Activated gamma-delta T cell treated with anti-CD3 and anti-CD28 coated beads, Interleukin-2, amount 50 U/mL, for 16 hours (primary cell): ENCODE measurements at regions not wholly inside any gene's neighbourhood (a gene's known extent, or its start where the extent isn't known, plus 50 kb on each side); places are given as distances from the start of the nearest gene placed in this dataset.

Experiments used
- DNase-seq: peaks from one replicate; pipeline ENCODE4 v3.0.0-alpha.2; 2020; ENCODE audit warnings: low read depth

- DNase-seq: no peak
These were observed 124.5 kb upstream of the CSF3R start for GRCh38 chr1:36607263-36607651.

DNA sequence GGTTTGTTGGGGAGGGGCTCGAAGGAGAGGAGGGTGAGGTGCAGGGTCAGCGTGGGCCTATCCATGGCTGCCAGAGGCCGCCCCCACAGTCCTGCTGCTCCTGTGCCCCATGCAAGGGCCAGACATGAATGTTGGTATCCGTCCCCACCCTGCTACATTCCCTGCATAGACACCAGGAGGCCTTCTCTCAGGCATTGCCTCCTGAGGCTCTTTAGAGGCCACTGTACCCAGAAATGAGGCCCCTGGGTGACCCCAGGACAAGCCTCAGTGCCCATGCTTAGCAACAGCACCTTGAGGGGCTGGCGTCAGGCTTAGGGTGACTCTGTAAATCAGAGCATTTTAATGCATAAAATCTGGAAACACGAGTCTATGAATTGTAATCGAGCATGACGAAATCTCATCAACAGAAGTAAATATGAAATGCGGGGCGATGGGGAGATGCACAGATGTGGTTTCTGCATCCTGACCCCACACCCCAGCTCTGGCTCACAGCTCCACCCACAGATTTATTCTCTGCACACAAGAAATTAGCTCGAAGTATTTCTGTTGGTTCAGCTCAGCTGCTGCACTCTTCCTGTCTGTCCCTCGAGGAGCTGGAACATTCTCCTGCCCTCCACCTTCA lies 124.0 kb upstream of the CSF3R start:
- DNase-seq: peak; percentile 10

GRCh38 chr1:36605942-36606640 lies 123.4 kb upstream of the CSF3R start:
- no peak for DNase-seq

DNA sequence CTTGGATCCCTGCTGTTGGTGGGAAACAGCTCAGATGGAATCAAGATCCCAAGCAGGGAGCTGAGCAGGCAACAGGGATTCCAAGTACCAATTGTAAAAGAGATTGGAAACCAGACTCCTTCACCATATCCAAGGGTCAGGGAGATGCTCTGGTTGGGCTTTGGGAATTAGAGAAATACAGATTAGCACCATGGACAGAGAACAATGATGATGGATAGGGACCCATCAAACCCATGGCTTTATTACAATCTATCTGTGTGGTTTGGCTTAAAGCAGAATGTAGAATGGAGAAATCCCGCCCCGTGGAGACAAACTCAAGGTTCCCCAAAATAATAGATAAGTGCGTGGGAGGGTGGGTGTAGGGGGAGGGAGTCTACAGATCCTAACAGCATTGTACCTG lies 120.7 kb upstream of the CSF3R start:
- no peak for DNase-seq

GRCh38 chr1:36602184-36602583 lies 119.5 kb upstream of the CSF3R start:
- DNase-seq: no peak

DNA sequence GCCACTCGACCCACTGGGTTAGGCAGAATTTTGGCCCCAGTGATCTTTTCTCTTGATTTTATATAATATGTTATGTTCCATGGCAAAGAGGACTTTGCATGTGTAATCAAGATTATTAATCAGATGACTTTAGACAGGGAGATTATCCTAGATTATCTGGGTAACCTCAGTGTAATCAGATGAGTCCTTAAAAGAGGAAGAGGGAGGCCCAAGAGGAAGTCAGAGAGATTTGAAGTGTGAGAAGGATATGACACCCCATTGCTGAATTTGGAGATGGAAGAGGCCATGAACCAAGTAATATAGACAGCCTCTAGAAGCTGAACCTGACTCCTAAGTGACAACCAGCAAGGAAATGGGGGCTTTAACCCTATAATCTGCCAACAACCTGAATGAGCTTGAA lies 117.1 kb upstream of the CSF3R start:
- no peak for DNase-seq

DNA sequence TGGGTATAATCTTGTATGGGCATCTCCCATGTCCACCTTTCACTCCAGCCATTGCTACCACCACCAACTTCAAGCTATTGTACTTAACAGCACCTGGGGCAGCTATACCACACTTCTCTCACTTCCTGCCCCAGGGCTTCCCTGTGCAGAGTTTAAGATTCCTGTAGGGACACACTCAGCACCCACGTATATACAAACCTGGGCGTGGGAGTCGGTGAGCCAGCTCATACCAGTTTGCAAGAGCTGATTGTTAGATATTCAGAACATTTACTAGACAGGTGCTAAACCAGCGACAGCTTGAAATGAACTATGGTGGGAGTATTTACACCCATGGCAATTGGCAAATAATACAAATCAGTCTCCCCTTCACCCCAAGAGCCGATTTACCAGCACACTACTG lies 114.8 kb upstream of the CSF3R start:
- no peak for DNase-seq

GRCh38 chr1:36595921-36596320 lies 113.2 kb upstream of the CSF3R start:
- DNase-seq: no peak

DNA sequence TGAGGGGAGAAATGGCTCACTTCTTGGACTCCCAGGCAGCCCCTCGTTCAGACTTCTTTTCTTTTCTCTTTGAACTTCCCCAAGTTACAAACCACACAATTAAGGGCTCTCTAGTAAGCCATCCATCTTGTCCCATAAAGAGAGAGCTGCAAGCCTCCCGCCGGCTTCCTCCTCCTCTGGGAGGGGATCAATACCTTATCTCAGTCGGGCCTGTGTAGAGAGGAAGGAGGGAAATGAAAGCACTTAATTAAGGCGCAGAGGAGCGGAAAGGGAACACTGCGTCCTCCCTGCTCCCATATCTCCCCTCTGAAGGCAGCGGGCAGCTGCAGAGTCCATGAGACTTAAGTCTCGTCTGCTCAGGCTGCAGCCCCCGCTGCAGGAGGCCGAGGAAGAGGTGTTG lies 112.6 kb upstream of the CSF3R start:
- no peak for DNase-seq

DNA sequence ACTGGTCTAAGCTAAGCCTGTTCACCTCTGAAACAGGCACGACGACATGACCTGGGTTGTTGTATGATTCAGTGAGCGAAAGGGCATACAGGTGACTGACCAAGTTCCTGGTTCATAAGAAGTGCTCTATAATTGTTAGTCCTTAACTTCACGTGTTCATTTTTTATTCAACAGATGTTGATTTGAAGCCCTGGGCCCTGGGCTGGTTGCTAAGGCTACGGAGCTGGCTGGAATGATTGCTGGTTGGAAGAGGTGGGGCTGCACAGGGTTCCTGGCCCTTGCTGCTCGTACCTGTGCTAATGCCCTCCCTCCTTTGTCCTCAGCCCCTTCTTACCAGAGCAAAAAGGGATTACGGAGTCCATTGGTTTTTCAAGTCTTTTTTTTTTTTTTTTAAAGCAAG lies 111.3 kb upstream of the CSF3R start:
- DNase-seq: no peak

- no peak for DNase-seq
These were observed 108.6 kb upstream of the CSF3R start for GRCh38 chr1:36591278-36591677.

GRCh38 chr1:36590771-36591170 lies 108.1 kb upstream of the CSF3R start:
- DNase-seq: no peak

- DNase-seq: no peak
These were observed 107.6 kb upstream of the CSF3R start for GRCh38 chr1:36590264-36590663.

DNA sequence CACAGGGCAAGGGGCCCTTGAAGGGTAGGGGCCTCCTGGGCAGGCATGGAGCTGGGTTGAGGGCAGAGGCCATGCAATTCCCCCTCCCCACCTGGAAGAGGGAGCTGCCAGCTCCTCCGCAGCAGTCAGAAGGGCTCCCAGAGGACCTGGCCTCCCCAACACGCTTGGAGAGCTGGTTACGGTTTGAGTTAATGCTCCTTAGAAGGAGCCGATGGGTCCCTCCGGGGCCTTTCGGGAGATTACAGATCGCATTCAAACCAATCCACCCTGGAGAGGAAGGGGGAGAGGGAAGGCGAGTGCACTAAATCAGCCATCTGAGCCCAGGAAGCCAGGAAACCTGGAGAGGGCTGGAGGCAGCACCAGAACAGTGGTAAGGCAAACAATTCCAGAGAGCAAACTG lies 106.3 kb upstream of the CSF3R start:
- no peak for DNase-seq

GRCh38 chr1:36585569-36586548 lies 103.1 kb upstream of the CSF3R start:
- no peak for DNase-seq

DNA sequence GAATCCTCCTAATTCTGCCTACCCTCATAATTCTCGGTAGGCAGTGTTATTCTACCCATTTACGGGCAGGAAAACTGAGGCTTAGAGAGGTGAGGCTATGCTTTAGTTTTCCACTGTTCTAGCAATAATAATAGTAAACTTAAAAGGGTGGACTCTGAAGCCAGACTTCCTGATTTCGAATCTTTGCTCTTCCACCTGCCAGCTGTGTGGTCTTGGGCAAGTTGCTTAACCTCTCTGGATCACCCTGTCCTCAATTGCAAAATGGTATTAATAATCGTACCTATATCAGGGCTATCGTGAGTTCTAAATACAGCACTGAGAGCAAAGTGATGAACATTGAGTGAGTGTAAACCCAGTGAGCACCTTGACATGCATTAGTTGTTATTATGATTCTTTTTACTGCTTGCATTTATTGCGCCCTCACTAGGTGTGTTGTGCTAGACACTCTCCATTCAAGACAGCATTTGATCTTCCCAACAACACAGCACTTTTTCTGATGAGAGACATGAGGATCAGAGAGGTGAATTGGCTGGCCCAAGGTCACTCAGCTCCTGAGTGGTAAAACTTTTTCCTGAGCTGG lies 102.3 kb upstream of the CSF3R start:
- no peak for DNase-seq

- no peak for DNase-seq
These were observed 101.5 kb upstream of the CSF3R start for GRCh38 chr1:36583980-36584782.

DNA sequence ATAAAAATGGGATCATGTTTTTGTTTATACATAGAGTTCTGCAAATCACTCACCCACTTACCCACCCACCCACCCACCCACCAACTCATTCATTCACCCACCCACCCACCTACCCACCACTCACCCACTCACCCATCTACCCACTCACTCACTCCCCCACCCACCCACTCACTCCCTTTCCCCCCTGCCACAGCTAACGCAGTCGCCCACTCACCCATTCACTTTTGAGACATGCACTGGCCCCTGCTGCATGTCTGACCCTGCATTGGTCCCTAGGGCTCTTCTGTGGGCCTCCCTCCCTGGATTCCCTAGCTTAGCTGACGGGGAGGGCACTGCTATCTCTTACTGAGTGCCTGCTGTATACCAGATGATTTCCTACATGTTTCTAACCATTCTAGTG lies 100.4 kb upstream of the CSF3R start:
- no peak for DNase-seq

DNA sequence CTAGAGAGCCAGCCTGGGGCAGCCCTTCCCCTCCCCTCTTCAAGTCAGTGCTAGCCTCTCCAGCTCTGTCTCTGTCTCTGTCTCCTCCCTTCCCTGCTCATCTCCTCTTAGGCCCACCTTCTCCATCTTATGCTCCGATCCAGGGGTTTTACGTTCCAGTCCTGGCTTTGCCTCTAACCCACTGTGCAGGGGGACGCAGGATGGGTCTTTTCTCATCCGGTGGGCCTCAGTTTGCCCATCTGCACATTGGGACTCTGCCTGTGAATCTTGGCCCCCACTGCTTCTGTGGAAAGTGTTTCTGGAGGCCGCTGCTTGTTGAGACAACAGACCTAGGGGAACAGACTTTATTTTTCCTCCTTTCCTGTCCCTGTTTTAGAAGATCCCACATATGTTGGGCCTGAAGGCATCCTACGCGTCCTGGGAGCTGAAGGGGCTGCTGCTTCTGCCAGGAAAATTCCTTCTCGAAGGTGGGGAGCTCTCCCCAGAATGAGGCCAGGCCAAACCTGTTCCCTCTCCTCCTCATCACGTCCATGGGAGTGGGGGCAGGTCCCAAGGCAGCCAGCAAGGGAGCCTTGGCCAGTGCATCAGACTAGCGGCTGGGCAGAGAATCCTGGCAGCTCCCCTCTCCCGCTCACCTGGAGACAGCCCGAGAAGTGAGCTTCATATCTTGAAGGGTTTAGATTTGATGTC lies 99.5 kb upstream of the CSF3R start:
- no peak for DNase-seq

- no peak for DNase-seq
These were observed 97.8 kb upstream of the CSF3R start for GRCh38 chr1:36580524-36580923.

DNA sequence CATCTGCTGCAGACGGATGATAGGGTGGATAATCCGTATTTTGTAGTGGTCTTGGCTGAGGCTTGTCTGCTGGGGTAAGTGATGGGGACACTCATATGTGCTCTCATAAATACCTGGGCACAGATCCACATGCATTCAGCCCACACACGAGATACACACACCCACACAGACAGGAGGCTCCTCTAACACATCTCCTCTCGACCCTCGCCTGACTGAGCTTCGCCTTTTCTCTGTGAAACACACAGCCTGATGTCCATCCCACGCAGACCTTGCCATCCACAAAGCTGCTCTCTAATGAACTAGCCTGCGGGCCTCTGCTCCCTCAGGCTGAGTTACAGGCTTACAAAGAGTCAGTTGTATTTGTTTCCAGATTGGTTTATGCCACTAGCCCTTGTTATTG lies 96.3 kb upstream of the CSF3R start:
- DNase-seq: no peak
